ENCODE measurements at regions not wholly inside any gene's neighbourhood (a gene's known extent, or its start where the extent isn't known, plus 50 kb on each side); places are given as distances from the start of the nearest gene placed in this dataset.

DNA sequence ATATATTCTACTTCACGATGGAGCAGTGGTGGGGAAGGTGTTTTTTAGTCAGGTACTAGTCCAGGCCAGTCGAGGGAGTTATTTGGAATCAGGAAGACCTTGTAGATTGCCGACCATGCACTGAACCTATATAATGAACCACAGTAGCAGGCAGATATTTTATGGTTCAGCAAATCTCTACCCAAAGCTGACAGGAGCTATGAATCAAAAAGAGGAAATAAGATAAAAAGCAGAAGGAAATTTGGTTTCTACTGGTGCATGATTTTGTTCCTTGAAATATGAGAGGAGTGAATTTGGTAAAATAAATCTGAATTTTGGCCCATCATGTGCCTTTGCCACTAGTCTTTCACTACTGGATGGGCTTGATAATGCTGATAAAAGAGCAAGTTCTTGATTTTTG lies 924.3 kb upstream of the DIAPH2 start:
- H2AFZ ChIP-seq (ENCODE audit: low read length): no peak overlapping the region
- H3K27me3 ChIP-seq (replicated peaks in 1 of 4; ENCODE audit: control insufficient read depth in 3 of 4, extremely low read depth in 1 of 4, insufficient read depth in 3 of 4, low read length in 3 of 4): no peaks in the 10 kb centered on the region
- FAIRE-seq (no peak), DNase-seq (ENCODE audit: low read depth in 1 of 2, low spot score in 2 of 2) (no peak)
- no peak overlapping the region for H3K23ac ChIP-seq (ENCODE audit: insufficient read length)
- H3K36me3 ChIP-seq (ENCODE audit: control insufficient read depth in 2 of 4, insufficient read depth in 4 of 4, low read length in 3 of 4): no peaks in the 10 kb centered on the region
- ChIA-PET CTCF (ENCODE audit: partially characterized antibody) (interaction anchor here (0.7 kb wide), 1 partner anchor 574 kb away, joined by 3 read pairs; no protein-coding TSS in a partner anchor), POLR2A (ENCODE audit: partially characterized antibody) (no interaction called here)
- H2AK5ac ChIP-seq (ENCODE audit: low read depth, low read length): no peak overlapping the region
- H3K4me3 ChIP-seq (ENCODE audit: extremely low read depth in 1 of 4, insufficient read depth in 2 of 4, low read depth in 3 of 4, low read length in 4 of 4): no peak overlapping the region
- H3K27ac ChIP-seq (ENCODE audit: low read depth, low read length): no peak overlapping the region
- no peak overlapping the region for H3K56ac ChIP-seq (replicated peaks; ENCODE audit: insufficient read length, low read depth, low read length)
- no peaks in the 10 kb centered on the region for H3K9me3 ChIP-seq (ENCODE audit: insufficient read depth in 2 of 2, low read depth in 1 of 2, low read length in 1 of 2)
- no peak overlapping the region for H3K4ac ChIP-seq (replicated peaks; ENCODE audit: insufficient read length, low read depth, low read length)
- no peak overlapping the region for H3K14ac ChIP-seq (ENCODE audit: insufficient read length)
- H2BK12ac ChIP-seq (ENCODE audit: low read depth, low read length): no peak overlapping the region
- WGBS, 2 experiments (ENCODE audit: extremely low coverage in 1 of 2, insufficient coverage in 1 of 2, insufficient read length in 1 of 2, insufficient replicate concordance in 2 of 2, low coverage in 1 of 2, low lambda C conversion rate in 2 of 2, missing lambda C conversion rate in 1 of 2): 92% methylated on average over 3 of the region's 3 CpGs; no CpG with 5 or more reads in 1 of the 2 experiments
- H3K79me1 ChIP-seq (ENCODE audit: low read depth, low read length): no peaks in the 10 kb centered on the region
- H3K4me1 ChIP-seq (replicated peaks in 1 of 4; ENCODE audit: control insufficient read depth in 3 of 4, insufficient read depth in 4 of 4, low read length in 3 of 4): peaks cover 0 to 3% (median 0%) of the 10 kb centered on the region in 4 experiments; a peak in 1 of 7 replicates
- no peaks in the 10 kb centered on the region for H4K20me1 ChIP-seq (replicated peaks in 1 of 2; ENCODE audit: control insufficient read depth in 1 of 2, insufficient read depth in 2 of 2, low read length in 2 of 2)
- H4K8ac ChIP-seq (ENCODE audit: extremely low read depth, insufficient read depth, low read length): no peak overlapping the region
- H3K79me2 ChIP-seq (ENCODE audit: control insufficient read depth in 1 of 2, insufficient read depth in 2 of 2, low read length in 2 of 2): no peaks in the 10 kb centered on the region
- TF ChIP-seq CHD2 (IDR thresholded peaks at IDR 0.05; ENCODE audit: low read length) (no peak), POLR2AphosphoS5 (IDR thresholded peaks at IDR 0.05; ENCODE audit: low read depth, low read length) (no peak), RBBP5 (IDR thresholded peaks at IDR 0.05; ENCODE audit: borderline replicate concordance, low read depth, low read length) (no peak), SUZ12 (IDR thresholded peaks at IDR 0.05; ENCODE audit: low read length) (no peak), RNF2 (IDR thresholded peaks at IDR 0.05; ENCODE audit: borderline replicate concordance, low read depth, low read length, missing control alignments, poor library complexity, severe bottlenecking) (no peak), SIRT6 (IDR thresholded peaks at IDR 0.05; ENCODE audit: low read length) (no peak), RFX5 (IDR thresholded peaks at IDR 0.05; ENCODE audit: borderline replicate concordance, low read depth, low read length) (no peak), SIN3A (conservative IDR thresholded peaks at IDR 0.05 in 1 of 2, IDR thresholded peaks at IDR 0.05 in 1 of 2; ENCODE audit: low read depth in 1 of 2, low read length in 2 of 2) (no peak), PHF8 (conservative IDR thresholded peaks at IDR 0.05; ENCODE audit: low read depth, low read length) (no peak)
- TF ChIP-seq, protein P1, sequence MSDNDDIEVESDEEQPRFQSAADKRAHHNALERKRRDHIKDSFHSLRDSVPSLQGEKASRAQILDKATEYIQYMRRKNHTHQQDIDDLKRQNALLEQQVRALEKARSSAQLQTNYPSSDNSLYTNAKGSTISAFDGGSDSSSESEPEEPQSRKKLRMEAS (IDR thresholded peaks at IDR 0.05): no peak
- no peak overlapping the region for H4K5ac ChIP-seq (ENCODE audit: insufficient read length, low read depth, low read length)
- no peak overlapping the region for H3K9ac ChIP-seq (replicated peaks in 1 of 4; ENCODE audit: extremely low read depth in 1 of 4, low read depth in 3 of 4, low read length in 3 of 4)
- H3K23me2 ChIP-seq (ENCODE audit: low read depth, low read length): no peaks in the 10 kb centered on the region
- H2BK15ac ChIP-seq (ENCODE audit: low read length): no peak overlapping the region
- no peak overlapping the region for H2BK20ac ChIP-seq (ENCODE audit: low read length)
- no peak overlapping the region for H3K4me2 ChIP-seq (ENCODE audit: insufficient read depth in 1 of 2, low read depth in 2 of 2, low read length in 2 of 2)
- H3K18ac ChIP-seq (ENCODE audit: extremely low read depth, low read length): no peak overlapping the region
- H2BK5ac ChIP-seq (ENCODE audit: low read depth, low read length): no peak overlapping the region
- H2BK120ac ChIP-seq (replicated peaks; ENCODE audit: low read depth, low read length): no peak overlapping the region
- no peak overlapping the region for H4K91ac ChIP-seq (replicated peaks; ENCODE audit: insufficient read length, low read length)

Measured in H1 (cell line).